GM11168 (cell line): ENCODE measurements at regions not wholly inside any gene's neighbourhood (a gene's known extent, or its start where the extent isn't known, plus 50 kb on each side); places are given as distances from the start of the nearest gene placed in this dataset.

Experiments
- in situ Hi-C: fragments of 300-500 bp; cut with MboI; formaldehyde crosslinking; loops from one replicate; pipeline ENCODE4 v1.12.0; 2022; ENCODE audit warnings: low sequenced_read_pairs; ENCODE audit not compliant: unreplicated experiment

GRCh38 chr13:34467450-34468083, 474.5 kb upstream of the NBEA start:
- in situ Hi-C loops, result no loop called here

GRCh38 chr13:34469196-34469986, 472.7 kb upstream of the NBEA start:
- in situ Hi-C loops, result no loop called here

- in situ Hi-C loops, result no loop called here
Observed at GRCh38 chr13:34474187-34474868, 467.7 kb upstream of the NBEA start.

- in situ Hi-C loops, result no loop called here
Observed at GRCh38 chr13:34478376-34478775, 463.7 kb upstream of the NBEA start.

GRCh38 chr13:34502011-34502410, 440.1 kb upstream of the NBEA start:
- in situ Hi-C loops, result no loop called here

- in situ Hi-C loops, result no loop called here
Observed at GRCh38 chr13:34502621-34503020, 439.4 kb upstream of the NBEA start.

- in situ Hi-C loops, result no loop called here
Observed at GRCh38 chr13:34506796-34507195, 435.3 kb upstream of the NBEA start.

GRCh38 chr13:34507630-34508029, 434.4 kb upstream of the NBEA start:
- in situ Hi-C loops, result no loop called here

- in situ Hi-C loops, result no loop called here
Observed at GRCh38 chr13:34512817-34513216, 429.3 kb upstream of the NBEA start.

GRCh38 chr13:34513526-34513925, 428.5 kb upstream of the NBEA start:
- in situ Hi-C loops, result no loop called here

- in situ Hi-C loops, result no loop called here
Observed at GRCh38 chr13:34515201-34515600, 426.9 kb upstream of the NBEA start.

GRCh38 chr13:34521171-34521570, 420.9 kb upstream of the NBEA start:
- in situ Hi-C loops, result no loop called here

GRCh38 chr13:34522808-34523207, 419.3 kb upstream of the NBEA start:
- in situ Hi-C loops, result no loop called here

GRCh38 chr13:34523406-34523805, 418.7 kb upstream of the NBEA start:
- in situ Hi-C loops, result no loop called here

- in situ Hi-C loops, result no loop called here
Observed at GRCh38 chr13:34533941-34534340, 408.1 kb upstream of the NBEA start.

- in situ Hi-C loops, result no loop called here
Observed at GRCh38 chr13:34542321-34542720, 399.7 kb upstream of the NBEA start.

GRCh38 chr13:34543836-34544235, 398.2 kb upstream of the NBEA start:
- in situ Hi-C loops, result no loop called here

GRCh38 chr13:34545461-34545860, 396.6 kb upstream of the NBEA start:
- in situ Hi-C loops, result no loop called here

GRCh38 chr13:34546344-34547250, 395.5 kb upstream of the NBEA start:
- in situ Hi-C loops, result no loop called here

- in situ Hi-C loops, result no loop called here
Observed at GRCh38 chr13:34547929-34548328, 394.1 kb upstream of the NBEA start.
